Gastrocnemius medialis (tissue), 4 donors: ENCODE measurements at regions not wholly inside any gene's neighbourhood (a gene's known extent, or its start where the extent isn't known, plus 50 kb on each side); places are given as distances from the start of the nearest gene placed in this dataset.

Experiments used
- CTCF ChIP-seq, 5 experiments: fragments of 450-650 bp in 3 of 5; fragments of 200-600 bp in 2 of 5; sonication (generic) in 2 of 5; IDR thresholded peaks in 4 of 5; conservative IDR thresholded peaks in 1 of 5; 1 replicate in 4 of 5; 2 replicates in 1 of 5; pipeline ENCODE4 v1.5.1; 2016 to 2019; ENCODE audit warnings: antibody characterized with exemption in 5 of 5, mild to moderate bottlenecking in 3 of 5, moderate library complexity in 3 of 5
- POLR2A ChIP-seq, 2 donors: fragments of 450-650 bp; IDR thresholded peaks; one replicate each; pipeline ENCODE4 v1.6.1; 2017; ENCODE audit warnings: antibody characterized with exemption in 2 of 2, mild to moderate bottlenecking in 2 of 2, moderate library complexity in 2 of 2

GRCh38 chr2:33839791-33840190 lies 240.7 kb upstream of the FAM98A start:
- TF ChIP-seq CTCF (IDR thresholded peaks at IDR 0.05 in 4 of 5, conservative IDR thresholded peaks at IDR 0.05 in 1 of 5) (no peak), POLR2A (IDR thresholded peaks at IDR 0.05) (no peak)
